Smooth muscle cell (in vitro differentiated cells): ENCODE measurements at regions not wholly inside any gene's neighbourhood (a gene's known extent, or its start where the extent isn't known, plus 50 kb on each side); places are given as distances from the start of the nearest gene placed in this dataset.

Experiments
- DNase-seq: peaks from one replicate; lab custom pipeline; 2025; ENCODE audit not compliant: unreplicated experiment; lab: John Stamatoyannopoulos, UW
- H2AFZ ChIP-seq: fragments of 200-600 bp; sonication (generic); 2 replicates; pipeline ENCODE4 v1.6.0; 2016; ENCODE audit warnings: antibody characterized with exemption, low read depth, mild to moderate bottlenecking
- H3F3A ChIP-seq: fragments of 200-600 bp; sonication (generic); 2 replicates; pipeline ENCODE4 v1.6.0; 2017; ENCODE audit warnings: antibody characterized with exemption, low read depth
- H3K27ac ChIP-seq: fragments of 200-600 bp; sonication (generic); 2 replicates; pipeline ENCODE4 v1.5.1; 2016; ENCODE audit warnings: low read depth, mild to moderate bottlenecking
- H3K27me3 ChIP-seq: fragments of 200-600 bp; sonication (generic); 2 replicates; pipeline ENCODE4 v1.6.1; 2016; ENCODE audit warnings: low read depth, mild to moderate bottlenecking
- H3K36me3 ChIP-seq: fragments of 200-600 bp; sonication (generic); 2 replicates; pipeline ENCODE4 v1.5.1; 2016; ENCODE audit warnings: low read depth
- H3K4me1 ChIP-seq: fragments of 200-600 bp; sonication (generic); 2 replicates; pipeline ENCODE4 v1.5.1; 2016; ENCODE audit warnings: low read depth
- H3K4me2 ChIP-seq: fragments of 200-600 bp; sonication (generic); 2 replicates; pipeline ENCODE4 v1.6.0; 2016; ENCODE audit warnings: mild to moderate bottlenecking
- H3K4me3 ChIP-seq: fragments of 200-600 bp; sonication (generic); 2 replicates; pipeline ENCODE4 v1.5.1; 2016; ENCODE audit warnings: mild to moderate bottlenecking
- H3K79me2 ChIP-seq: fragments of 200-600 bp; sonication (generic); 2 replicates; pipeline ENCODE4 v1.6.0; 2016; ENCODE audit warnings: low read depth, mild to moderate bottlenecking
- H3K9ac ChIP-seq: fragments of 200-600 bp; sonication (generic); 2 replicates; pipeline ENCODE4 v1.6.0; 2016; ENCODE audit warnings: low read depth
- H3K9me3 ChIP-seq: fragments of 200-600 bp; sonication (generic); replicated peaks from 2 replicates; pipeline ENCODE4 v1.5.1; 2016; ENCODE audit warnings: low read depth
- H4K20me1 ChIP-seq: fragments of 200-600 bp; sonication (generic); 2 replicates; pipeline ENCODE4 v1.6.0; 2016; ENCODE audit warnings: low read depth
- CTCF ChIP-seq: fragments of 200-600 bp; sonication (generic); IDR thresholded peaks from 2 replicates; pipeline ENCODE4 v1.5.1; 2017; ENCODE audit warnings: borderline replicate concordance, mild to moderate bottlenecking, antibody characterized with exemption; ENCODE audit not compliant: insufficient read depth, poor library complexity, severe bottlenecking
- WGBS: methylation state at CpG from one replicate; pipeline ENCODE4 v1.1.7; 2016; ENCODE audit warnings: low lambda C conversion rate; 5-methylcytosine and 5-hydroxymethylcytosine counted together

DNA sequence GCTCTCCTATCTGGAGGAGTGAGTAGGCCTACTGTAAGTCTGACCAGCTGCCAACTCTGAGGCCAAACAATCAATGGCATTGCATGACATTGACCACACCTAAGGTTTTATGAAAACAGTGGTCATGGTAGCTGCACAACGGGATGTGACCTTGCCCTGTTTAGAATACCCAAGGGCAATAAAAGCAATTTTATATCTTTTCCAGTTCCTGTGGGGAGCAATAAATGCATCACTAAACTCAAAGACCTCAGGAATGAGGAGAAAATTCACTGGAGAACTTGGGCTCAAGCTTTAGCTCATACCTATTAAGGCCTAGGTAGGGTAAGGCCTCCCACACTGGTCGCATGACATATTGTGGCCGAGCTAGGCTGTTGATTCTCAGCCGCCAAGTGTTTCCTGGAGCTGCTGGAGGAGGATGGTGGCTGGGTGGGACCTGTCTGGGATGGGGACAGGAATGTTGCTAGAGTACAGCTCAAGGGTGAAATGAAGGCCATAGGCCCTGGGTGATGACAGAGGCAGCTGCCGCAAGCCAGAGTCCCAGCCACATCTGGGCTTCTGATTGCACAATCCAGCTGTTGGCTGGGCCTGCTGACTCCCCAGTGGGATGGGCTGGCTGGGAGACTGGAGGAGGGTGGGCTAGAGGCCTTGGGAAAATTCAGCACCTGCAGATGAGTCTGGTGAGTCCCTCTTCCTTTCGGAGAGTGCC is 313.7 kb downstream of the CYP26B1 start:
- 79% methylated on average over 6 of the region's 6 CpGs for WGBS

GRCh38 chr2:71833272-71833671 is 314.4 kb downstream of the CYP26B1 start:
- 82% methylated on average over 4 of the region's 4 CpGs for WGBS
- Histone ChIP-seq H3K9ac (no peak overlapping the region), H3K4me3 (no peak overlapping the region), H3F3A (no peaks in the 10 kb centered on the region), H3K27me3 (no peaks in the 10 kb centered on the region), H3K36me3 (no peaks in the 10 kb centered on the region), H3K9me3 (no peaks in the 10 kb centered on the region), H3K79me2 (no peaks in the 10 kb centered on the region), H2AFZ (no peak overlapping the region), H3K27ac (no peak overlapping the region), H4K20me1 (no peaks in the 10 kb centered on the region), H3K4me2 (no peak overlapping the region), H3K4me1 (no peaks in the 10 kb centered on the region)
- TF ChIP-seq CTCF: no peak
- no peak for DNase-seq

More for the DNA sequence above, 313.7 kb downstream of the CYP26B1 start:
- no peaks in the 10 kb centered on the region for H3K4me1 ChIP-seq
- no peak for TF ChIP-seq CTCF
- no peak overlapping the region for H3K4me3 ChIP-seq
- no peak overlapping the region for H3K27ac ChIP-seq
- no peak overlapping the region for H2AFZ ChIP-seq
- no peak overlapping the region for H3K4me2 ChIP-seq
- no peaks in the 10 kb centered on the region for H4K20me1 ChIP-seq
- H3K9me3 ChIP-seq: no peaks in the 10 kb centered on the region
- H3F3A ChIP-seq: no peaks in the 10 kb centered on the region
- H3K36me3 ChIP-seq: no peaks in the 10 kb centered on the region
- no peaks in the 10 kb centered on the region for H3K27me3 ChIP-seq
- H3K79me2 ChIP-seq: no peaks in the 10 kb centered on the region
- no peak for DNase-seq
- H3K9ac ChIP-seq: no peak overlapping the region

DNA sequence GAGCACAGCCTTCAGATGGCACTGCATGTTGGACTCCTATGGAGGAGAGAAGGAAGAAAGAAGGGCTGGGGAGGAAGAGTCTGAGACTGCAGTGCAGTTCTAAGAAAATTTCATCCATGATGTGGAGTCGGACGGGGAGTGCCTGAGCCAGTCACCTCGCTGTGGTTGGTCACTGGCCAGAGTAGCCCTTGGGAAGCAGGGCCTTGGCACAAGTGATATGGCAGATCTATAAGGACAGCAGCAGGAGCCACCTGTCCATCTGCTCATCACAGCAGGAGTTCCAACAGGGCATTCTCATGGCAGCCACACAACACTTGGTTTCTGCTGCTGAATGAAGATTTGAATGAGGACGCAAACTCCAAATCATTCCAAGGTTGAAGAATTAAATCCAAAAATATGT is 314.8 kb downstream of the CYP26B1 start:
- Histone ChIP-seq H3K9me3 (no peaks in the 10 kb centered on the region), H3K4me3 (no peak overlapping the region), H3F3A (no peaks in the 10 kb centered on the region), H4K20me1 (no peaks in the 10 kb centered on the region), H3K4me2 (no peak overlapping the region), H3K4me1 (no peaks in the 10 kb centered on the region), H3K27me3 (no peaks in the 10 kb centered on the region), H3K36me3 (no peaks in the 10 kb centered on the region), H2AFZ (no peak overlapping the region), H3K9ac (no peak overlapping the region), H3K27ac (no peak overlapping the region), H3K79me2 (no peaks in the 10 kb centered on the region)
- TF ChIP-seq CTCF: no peak
- DNase-seq: no peak
- WGBS: 100% methylated on average over 4 of the region's 4 CpGs

GRCh38 chr2:71832388-71832787 is 315.3 kb downstream of the CYP26B1 start:
- no peak overlapping the region for H3K27ac ChIP-seq
- no peak overlapping the region for H3K9ac ChIP-seq
- WGBS: 94% methylated on average over 1 of the region's 1 CpG
- no peak overlapping the region for H3K4me2 ChIP-seq
- no peaks in the 10 kb centered on the region for H3K79me2 ChIP-seq
- no peaks in the 10 kb centered on the region for H3K9me3 ChIP-seq
- no peak for DNase-seq
- H3K4me1 ChIP-seq: no peaks in the 10 kb centered on the region
- no peak for TF ChIP-seq CTCF
- no peaks in the 10 kb centered on the region for H3K27me3 ChIP-seq
- no peaks in the 10 kb centered on the region for H4K20me1 ChIP-seq
- H3K36me3 ChIP-seq: no peaks in the 10 kb centered on the region
- no peaks in the 10 kb centered on the region for H3F3A ChIP-seq
- no peak overlapping the region for H2AFZ ChIP-seq
- H3K4me3 ChIP-seq: no peak overlapping the region
